Loucy (cell line): ENCODE measurements at regions not wholly inside any gene's neighbourhood (a gene's known extent, or its start where the extent isn't known, plus 50 kb on each side); places are given as distances from the start of the nearest gene placed in this dataset.

Experiments used
- EZH2phosphoT487 ChIP-seq: fragments of 200-600 bp; IDR thresholded peaks from 2 replicates; pipeline ENCODE4 v1.6.1; 2018; ENCODE audit warnings: antibody characterized with exemption, mild to moderate bottlenecking, moderate library complexity, borderline replicate concordance
- TF ChIP-seq, protein P1 (sequence below): fragments of 200-600 bp; sonication (generic); conservative IDR thresholded peaks from 2 replicates; pipeline ENCODE4 v1.5.1; 2014; ENCODE audit warnings: mild to moderate bottlenecking, antibody characterized with exemption, low read length

DNA sequence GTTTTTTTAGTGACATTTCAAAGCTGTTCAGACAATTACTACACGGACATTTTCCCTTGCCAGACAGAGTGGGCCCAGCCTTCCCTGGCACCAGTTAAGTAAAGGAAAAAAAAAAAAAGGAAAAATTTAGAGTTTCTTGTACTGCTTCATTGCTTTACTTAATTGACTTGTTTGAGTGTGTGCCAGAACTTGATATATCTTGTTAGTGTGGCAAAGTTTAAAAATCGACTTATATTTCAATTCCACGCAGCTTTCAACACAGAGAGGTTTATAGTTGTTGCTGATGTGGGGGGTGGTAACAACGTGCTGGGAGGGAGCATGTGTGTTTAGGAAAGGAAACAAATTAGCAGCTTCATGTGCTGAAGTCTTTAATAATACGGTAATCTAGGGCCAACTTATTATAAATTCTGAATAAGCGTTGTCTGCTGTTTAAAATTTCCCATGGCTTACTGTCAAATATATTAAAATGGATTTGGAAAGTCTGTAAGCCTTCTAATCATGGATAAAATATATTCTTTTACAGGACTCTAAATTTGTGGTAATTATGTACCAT lies 1104.6 kb downstream of the SORCS3 start:
- TF ChIP-seq, protein P1, sequence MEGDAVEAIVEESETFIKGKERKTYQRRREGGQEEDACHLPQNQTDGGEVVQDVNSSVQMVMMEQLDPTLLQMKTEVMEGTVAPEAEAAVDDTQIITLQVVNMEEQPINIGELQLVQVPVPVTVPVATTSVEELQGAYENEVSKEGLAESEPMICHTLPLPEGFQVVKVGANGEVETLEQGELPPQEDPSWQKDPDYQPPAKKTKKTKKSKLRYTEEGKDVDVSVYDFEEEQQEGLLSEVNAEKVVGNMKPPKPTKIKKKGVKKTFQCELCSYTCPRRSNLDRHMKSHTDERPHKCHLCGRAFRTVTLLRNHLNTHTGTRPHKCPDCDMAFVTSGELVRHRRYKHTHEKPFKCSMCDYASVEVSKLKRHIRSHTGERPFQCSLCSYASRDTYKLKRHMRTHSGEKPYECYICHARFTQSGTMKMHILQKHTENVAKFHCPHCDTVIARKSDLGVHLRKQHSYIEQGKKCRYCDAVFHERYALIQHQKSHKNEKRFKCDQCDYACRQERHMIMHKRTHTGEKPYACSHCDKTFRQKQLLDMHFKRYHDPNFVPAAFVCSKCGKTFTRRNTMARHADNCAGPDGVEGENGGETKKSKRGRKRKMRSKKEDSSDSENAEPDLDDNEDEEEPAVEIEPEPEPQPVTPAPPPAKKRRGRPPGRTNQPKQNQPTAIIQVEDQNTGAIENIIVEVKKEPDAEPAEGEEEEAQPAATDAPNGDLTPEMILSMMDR: no peak
- no peak for TF ChIP-seq EZH2phosphoT487
